Activated CD4-positive, alpha-beta T cell treated with anti-CD3 and anti-CD28 coated beads for 48 hours (primary cell): ENCODE measurements at regions not wholly inside any gene's neighbourhood (a gene's known extent, or its start where the extent isn't known, plus 50 kb on each side); places are given as distances from the start of the nearest gene placed in this dataset.
"Not testable (repeated sequence)": the region's sequence is repeated elsewhere in the genome, so short reads cannot be mapped to it uniquely, and the experiment has no call there.

ENCODE experiments used
- DNase-seq: peaks from one replicate; pipeline ENCODE4 v3.0.0-alpha.2; 2020

GRCh38 chr4:132386130-132386529 lies 763.0 kb upstream of the PCDH10 start:
- no peak for DNase-seq

GRCh38 chr4:132387060-132387459 lies 762.0 kb upstream of the PCDH10 start:
- DNase-seq = no peak

- no peak for DNase-seq
These were observed 753.5 kb upstream of the PCDH10 start for GRCh38 chr4:132395561-132395960.

- no peak for DNase-seq
These were observed 752.5 kb upstream of the PCDH10 start for GRCh38 chr4:132396636-132397035.

- DNase-seq = no peak
These were observed 731.9 kb upstream of the PCDH10 start for GRCh38 chr4:132417220-132417619.

- DNase-seq = no peak
These were observed 722.0 kb upstream of the PCDH10 start for GRCh38 chr4:132427125-132427524.

GRCh38 chr4:132437117-132437516 lies 712.0 kb upstream of the PCDH10 start:
- no peak for DNase-seq

- no peak for DNase-seq
These were observed 703.7 kb upstream of the PCDH10 start for GRCh38 chr4:132445386-132445785.

- not testable (repeated sequence) for DNase-seq
These were observed 691.1 kb upstream of the PCDH10 start for GRCh38 chr4:132457987-132458386.

- DNase-seq = no peak
These were observed 669.6 kb upstream of the PCDH10 start for GRCh38 chr4:132479543-132479942.

GRCh38 chr4:132488555-132488954 lies 660.5 kb upstream of the PCDH10 start:
- DNase-seq = no peak

- DNase-seq = no peak
These were observed 655.6 kb upstream of the PCDH10 start for GRCh38 chr4:132493476-132493875.

GRCh38 chr4:132495267-132495812 lies 653.8 kb upstream of the PCDH10 start:
- not testable (repeated sequence) for DNase-seq

- no peak for DNase-seq
These were observed 650.9 kb upstream of the PCDH10 start for GRCh38 chr4:132498215-132498614.

GRCh38 chr4:132502096-132502552 lies 647.0 kb upstream of the PCDH10 start:
- no peak for DNase-seq

- DNase-seq = no peak
These were observed 644.7 kb upstream of the PCDH10 start for GRCh38 chr4:132504438-132504837.

GRCh38 chr4:132506568-132506967 lies 642.5 kb upstream of the PCDH10 start:
- DNase-seq = no peak

- no peak for DNase-seq
These were observed 635.6 kb upstream of the PCDH10 start for GRCh38 chr4:132513491-132513890.

GRCh38 chr4:132526652-132527051 lies 622.4 kb upstream of the PCDH10 start:
- no peak for DNase-seq

GRCh38 chr4:132527817-132528216 lies 621.3 kb upstream of the PCDH10 start:
- DNase-seq = no peak

GRCh38 chr4:132530861-132531260 lies 618.2 kb upstream of the PCDH10 start:
- no peak for DNase-seq

- DNase-seq = no peak
These were observed 608.8 kb upstream of the PCDH10 start for GRCh38 chr4:132540268-132540667.

GRCh38 chr4:132540797-132541196 lies 608.3 kb upstream of the PCDH10 start:
- no peak for DNase-seq

- no peak for DNase-seq
These were observed 606.9 kb upstream of the PCDH10 start for GRCh38 chr4:132542228-132542627.

- DNase-seq = no peak
These were observed 600.6 kb upstream of the PCDH10 start for GRCh38 chr4:132548463-132548862.

GRCh38 chr4:132556316-132556715 lies 592.8 kb upstream of the PCDH10 start:
- DNase-seq = no peak
